K562 (cell line): ENCODE measurements at regions not wholly inside any gene's neighbourhood (a gene's known extent, or its start where the extent isn't known, plus 50 kb on each side); places are given as distances from the start of the nearest gene placed in this dataset.

Source experiments
- CREM ChIP-seq: IDR thresholded peaks from 2 replicates; pipeline ENCODE4 v1.6.1; 2014; ENCODE audit warnings: antibody characterized with exemption, low read depth
- ELK1 ChIP-seq: sonication (generic); formaldehyde crosslinking; IDR thresholded peaks from 2 replicates; pipeline ENCODE4 v1.8.1; 2022; ENCODE audit warnings: missing genetic modification reagents
- ESRRA ChIP-seq: fragments of 450-650 bp; IDR thresholded peaks from 2 replicates; pipeline ENCODE4 v1.6.1; 2014; ENCODE audit warnings: low read depth, mild to moderate bottlenecking, moderate library complexity, borderline replicate concordance
- KAT2B ChIP-seq: IDR thresholded peaks from one replicate; pipeline ENCODE4 v1.6.1; 2012; ENCODE audit warnings: low read depth, mild to moderate bottlenecking, control low read depth, inconsistent platforms, low read length, moderate library complexity
- MAFK ChIP-seq: IDR thresholded peaks from 2 replicates; pipeline ENCODE4 v1.6.1; 2011; ENCODE audit warnings: low read length, improper control_type of control experiment
- NR1H2 ChIP-seq: sonication (generic); formaldehyde crosslinking; IDR thresholded peaks from 2 replicates; pipeline ENCODE4 v1.4.0; 2020; ENCODE audit warnings: mild to moderate bottlenecking, missing genetic modification reagents
- POLR2G ChIP-seq: fragments of 200-400 bp; formaldehyde crosslinking; IDR thresholded peaks from 2 replicates; pipeline ENCODE4 v1.6.1; 2017; ENCODE audit warnings: low read depth, mild to moderate bottlenecking, antibody characterized with exemption, low read length, moderate library complexity
- PRDM10 ChIP-seq: fragments of 450-650 bp; IDR thresholded peaks from 2 replicates; pipeline ENCODE4 v1.6.1; 2018; ENCODE audit not compliant: partially characterized antibody
- REST ChIP-seq, 2 experiments: fragments of 450-650 bp; formaldehyde crosslinking in 1 of 2; IDR thresholded peaks; 2 replicates each; pipeline versions ENCODE4 v1.4.0 to v1.6.1; 2014 to 2020; ENCODE audit warnings: mild to moderate bottlenecking in 2 of 2, borderline replicate concordance in 1 of 2, low read depth in 1 of 2
- SMAD4 ChIP-seq: fragments of 250-450 bp; sonication (Bioruptor Pico); conservative IDR thresholded peaks from 2 replicates; pipeline ENCODE4 v1.8.0; 2021; ENCODE audit warnings: inconsistent platforms, mild to moderate bottlenecking, moderate library complexity
- TFAM ChIP-seq: fragments of 250-450 bp; sonication (Bioruptor Pico); conservative IDR thresholded peaks from 2 replicates; pipeline ENCODE4 v1.5.0; 2021; ENCODE audit warnings: mild to moderate bottlenecking, moderate library complexity
- THAP7 ChIP-seq: fragments of 250-450 bp; sonication (Bioruptor Pico); IDR thresholded peaks from 2 replicates; pipeline ENCODE4 v1.5.0; 2021
- ZNF347 ChIP-seq: fragments of 450-650 bp; formaldehyde crosslinking; IDR thresholded peaks from 2 replicates; pipeline ENCODE4 v1.4.0; 2020; ENCODE audit warnings: low read depth, mild to moderate bottlenecking, moderate library complexity

- TF ChIP-seq PRDM10 (no peak), TFAM (CRISPR knock-in tag) (no peak), CREM (0 out of 2 replicates have a peak, but pooled peaks have one; percentile 13), KAT2B (no peak), ELK1 (no peak), REST (IDR thresholded peaks at IDR 0.05; ENCODE audit: borderline replicate concordance) (peak; percentile 73), REST (CRISPR knock-in tag; IDR thresholded peaks at IDR 0.05; ENCODE audit: low read depth) (no peak), THAP7 (CRISPR knock-in tag) (no peak), MAFK (no peak), ZNF347 (CRISPR knock-in tag) (no peak), POLR2G (no peak), ESRRA (no peak), SMAD4 (CRISPR knock-in tag) (peak; percentile 37; the same call in 1 of the 2 replicates), NR1H2 (CRISPR knock-in tag) (no peak)
Observed at GRCh38 chr10:25113191-25114035, 61.4 kb upstream of the GPR158 start (continued).
